GM19467 (cell line): ENCODE measurements at regions not wholly inside any gene's neighbourhood (a gene's known extent, or its start where the extent isn't known, plus 50 kb on each side); places are given as distances from the start of the nearest gene placed in this dataset.

Experiments
- ATAC-seq: cut with Tn5 transposase; IDR thresholded peaks from one replicate; pipeline ENCODE4 v1.9.1; 2021; ENCODE audit warnings: mild to moderate bottlenecking, moderate library complexity; ENCODE audit not compliant: unreplicated experiment

DNA sequence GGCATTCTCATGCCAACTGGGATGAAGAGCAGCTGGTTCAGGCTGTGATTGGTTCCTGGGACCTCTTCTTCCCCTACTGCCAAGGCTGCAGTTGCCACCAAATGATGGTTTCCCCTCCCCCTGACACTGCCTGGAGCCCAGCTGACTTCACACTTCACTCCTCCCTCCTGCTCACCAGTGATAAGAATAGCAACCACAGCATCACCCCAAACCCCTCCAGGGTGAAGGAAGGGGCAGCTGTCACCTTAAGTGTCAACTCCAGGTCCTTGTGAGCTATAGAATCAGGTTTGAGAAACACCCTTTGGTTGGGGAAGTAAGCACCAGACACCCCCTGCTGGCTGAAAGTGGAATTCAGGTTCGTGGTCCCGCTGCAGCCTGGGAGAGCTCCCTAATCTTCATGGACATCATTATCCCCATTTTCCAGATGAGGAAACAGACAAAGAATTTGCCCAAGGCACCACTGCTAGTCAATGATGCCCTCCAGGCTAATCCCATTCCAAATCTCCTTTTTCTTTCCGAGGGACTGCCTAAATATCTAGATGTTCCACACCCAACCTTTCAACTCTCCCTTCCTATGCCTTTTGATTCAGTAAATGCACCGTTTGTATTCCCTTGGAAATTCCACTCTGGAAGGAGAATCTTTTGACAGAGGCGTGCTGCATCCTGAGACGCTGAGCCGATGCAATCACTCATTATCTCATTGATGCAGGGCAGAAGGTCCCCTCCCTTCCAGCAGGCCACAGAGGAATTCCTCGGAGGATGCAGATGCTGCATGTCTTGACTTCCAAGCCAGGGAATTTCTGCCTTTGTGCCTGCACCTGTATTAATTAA, 50.6 kb upstream of the UQCRFS1 start:
- ATAC-seq: no peak

DNA sequence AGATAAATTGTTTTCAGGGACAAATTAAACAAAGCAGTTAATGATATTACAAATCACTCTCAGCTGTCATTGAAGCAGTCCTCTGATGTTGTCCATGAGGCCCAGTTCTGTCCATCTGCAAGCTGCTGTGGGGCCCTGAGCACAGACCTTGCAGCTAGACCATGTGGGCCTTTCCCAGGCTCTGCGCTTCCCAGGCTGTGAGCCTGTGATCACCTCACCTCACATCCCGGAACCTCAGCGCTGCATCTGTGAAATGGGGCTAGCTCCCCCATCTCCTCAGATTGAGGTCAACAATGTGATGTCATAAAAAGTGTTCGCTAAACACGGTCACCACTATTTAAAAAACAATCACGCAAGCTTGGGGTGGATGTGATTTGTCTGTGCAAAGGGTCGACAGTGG, 51.9 kb upstream of the UQCRFS1 start:
- ATAC-seq: no peak

DNA sequence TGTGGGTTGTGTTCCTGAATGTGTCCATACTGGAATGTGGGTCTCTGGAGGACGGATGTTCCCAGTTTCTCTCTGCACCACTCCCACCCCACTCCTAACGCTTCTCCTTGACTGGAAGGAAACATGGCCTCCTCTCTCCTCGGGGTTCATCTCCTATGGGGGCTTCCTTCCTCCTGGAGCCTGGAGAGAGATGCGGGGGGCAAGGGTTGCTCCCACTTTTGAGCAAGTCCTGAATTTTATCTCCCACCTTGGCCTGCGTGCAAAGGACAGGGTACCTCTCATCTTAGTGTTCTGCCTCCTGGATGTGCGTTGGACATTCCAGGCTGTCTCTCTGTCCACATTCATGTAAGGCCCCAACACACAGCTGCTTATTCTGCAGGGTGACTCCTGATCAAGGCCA, 52.5 kb upstream of the UQCRFS1 start:
- no peak for ATAC-seq

DNA sequence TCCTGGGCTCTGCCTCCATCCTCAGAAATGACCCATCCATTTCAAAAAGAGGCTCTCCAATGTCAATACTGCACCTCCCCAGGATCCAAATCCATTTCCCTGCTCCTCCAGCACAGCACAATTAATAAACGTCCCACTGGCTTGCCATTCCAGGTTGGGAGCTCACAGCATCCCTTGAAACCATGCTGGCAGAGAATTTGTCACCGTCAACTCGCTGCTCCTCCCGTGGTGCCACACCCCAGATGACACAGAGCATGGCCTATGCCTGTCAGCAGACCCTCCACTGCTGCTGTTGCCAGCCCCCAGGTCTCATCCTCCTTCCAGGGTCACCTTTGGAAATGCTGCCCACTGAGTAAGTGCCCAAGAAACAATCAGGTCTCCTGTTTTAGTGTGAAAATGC, 53.0 kb upstream of the UQCRFS1 start:
- no peak for ATAC-seq

DNA sequence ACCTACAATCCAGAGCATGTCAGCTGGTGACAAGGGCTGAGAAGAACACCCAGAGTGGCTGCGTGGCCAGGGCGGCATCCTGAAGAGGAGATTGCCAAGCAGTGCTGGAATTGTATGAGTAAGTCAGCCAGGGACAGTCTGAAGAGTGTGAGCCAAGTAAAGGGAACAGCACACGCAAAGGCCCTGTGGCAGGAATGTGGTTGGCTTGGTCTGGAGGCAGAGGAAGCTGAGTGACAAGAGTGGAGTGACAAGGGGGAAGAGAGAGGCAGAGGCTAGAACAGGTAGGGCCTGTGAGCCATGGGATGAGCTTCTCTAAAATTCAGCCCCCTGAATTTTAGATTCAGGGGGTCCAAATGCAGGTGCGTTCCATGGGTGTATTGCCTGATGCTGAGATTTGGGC, 53.7 kb upstream of the UQCRFS1 start:
- ATAC-seq: no peak

DNA sequence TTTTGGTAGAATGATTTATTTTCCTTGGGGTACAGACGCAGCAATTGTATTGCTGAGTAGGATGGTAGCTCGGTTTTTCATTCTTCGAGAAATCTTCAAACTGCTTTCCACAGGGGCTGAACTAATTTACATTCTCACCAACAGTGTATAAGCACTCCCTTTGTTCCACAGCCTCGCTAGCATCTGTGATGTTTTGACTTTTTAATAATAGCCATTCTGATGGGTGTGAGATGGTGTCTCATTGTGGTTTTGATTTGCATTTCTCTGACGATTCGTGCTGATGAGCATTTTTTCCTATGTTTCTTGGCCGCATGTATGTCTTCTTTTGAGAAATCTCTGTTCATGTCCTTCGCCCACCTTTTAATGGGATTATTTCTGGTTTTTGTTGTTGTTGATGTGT, 54.8 kb upstream of the UQCRFS1 start:
- no peak for ATAC-seq

DNA sequence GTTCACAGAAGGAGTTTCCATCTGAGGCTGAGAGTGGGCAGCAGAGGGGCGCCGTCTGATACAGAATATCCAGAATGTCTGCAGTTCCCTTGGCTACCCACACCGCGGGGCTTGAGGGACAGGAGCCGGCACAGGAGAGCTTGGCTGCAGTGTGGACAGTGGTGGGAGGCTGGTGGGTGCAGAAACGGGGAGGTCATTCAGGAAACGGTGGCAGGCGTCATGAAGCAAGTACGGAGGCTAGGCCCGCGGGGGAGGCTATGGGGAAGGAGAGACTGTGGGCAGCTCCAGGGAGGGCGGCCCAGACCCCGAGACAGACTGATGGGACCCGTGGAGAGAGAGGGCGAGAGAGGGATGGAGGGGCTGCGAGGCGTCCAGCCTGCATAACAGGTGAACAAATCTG, 55.2 kb upstream of the UQCRFS1 start:
- no peak for ATAC-seq

DNA sequence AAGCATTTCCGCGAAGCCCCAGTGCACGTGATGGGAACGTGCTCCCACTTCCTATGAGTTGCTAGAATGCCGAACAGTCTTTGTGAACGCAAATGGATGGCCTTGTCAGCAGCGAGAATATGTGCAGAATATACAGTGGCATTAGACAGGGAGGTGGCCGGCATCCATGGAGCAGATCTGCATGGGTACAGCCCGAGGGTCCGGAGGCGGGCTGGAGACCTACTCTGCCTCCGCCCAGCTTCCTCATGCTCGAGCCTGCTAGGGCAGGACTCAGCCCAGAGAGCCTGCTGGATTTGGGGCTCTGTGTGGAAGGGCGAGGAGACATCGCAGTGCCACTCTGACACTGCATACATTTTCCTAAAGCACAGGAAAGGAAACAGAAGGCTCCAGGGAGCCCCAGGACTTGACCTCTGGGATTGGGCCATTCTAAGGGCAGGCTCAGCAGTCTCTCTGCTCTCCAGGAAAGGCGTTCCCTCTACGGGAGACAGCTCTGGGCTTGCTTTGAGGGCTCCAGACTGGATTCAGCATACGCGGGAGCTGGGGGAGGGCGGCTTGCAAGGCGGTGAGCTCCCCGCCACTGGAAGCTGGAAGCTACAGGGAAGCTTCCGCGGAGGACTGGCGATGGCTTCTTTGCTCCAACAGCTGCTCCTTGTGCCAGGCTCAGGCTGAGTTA, 55.9 kb upstream of the UQCRFS1 start:
- ATAC-seq: no peak

DNA sequence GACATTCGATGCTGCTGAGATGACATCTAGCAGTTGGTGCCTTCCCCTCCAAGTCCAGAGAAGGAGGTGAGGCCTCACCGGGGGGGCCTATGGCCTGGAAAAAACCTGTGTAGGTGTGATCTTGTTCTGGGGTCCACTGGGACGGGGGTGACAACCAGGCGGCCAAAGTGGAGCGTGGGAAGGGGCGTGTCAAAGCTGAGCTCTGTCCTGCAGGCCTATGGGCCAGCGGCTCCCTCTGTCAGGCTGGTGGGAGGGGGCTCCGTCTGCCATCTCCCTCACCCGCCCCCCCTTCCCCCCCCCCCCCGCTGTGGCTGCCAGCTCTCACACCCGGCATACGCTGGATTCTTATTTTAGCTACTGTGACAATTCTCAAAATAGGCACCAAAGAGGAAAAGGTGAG, 56.7 kb upstream of the UQCRFS1 start:
- no peak for ATAC-seq

DNA sequence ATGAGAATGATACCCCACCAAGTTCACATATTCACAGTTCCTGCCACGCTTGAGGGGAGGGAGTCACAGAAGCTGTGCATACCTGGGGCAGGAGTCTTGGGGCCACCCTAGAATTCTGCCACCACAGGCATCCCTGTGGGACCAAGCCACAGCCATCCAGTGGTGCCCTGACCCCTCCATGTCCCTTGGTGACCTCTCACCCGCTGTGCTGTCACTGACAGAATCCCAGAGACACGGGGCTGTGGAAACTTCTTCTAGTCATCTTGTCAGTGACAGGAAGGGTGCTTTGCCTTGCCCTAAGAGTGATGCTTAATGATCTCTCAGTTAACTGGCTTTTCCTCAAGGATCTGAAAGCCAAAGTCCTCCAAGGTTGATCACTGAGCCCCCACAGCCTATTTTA, 58.4 kb upstream of the UQCRFS1 start:
- ATAC-seq: no peak

DNA sequence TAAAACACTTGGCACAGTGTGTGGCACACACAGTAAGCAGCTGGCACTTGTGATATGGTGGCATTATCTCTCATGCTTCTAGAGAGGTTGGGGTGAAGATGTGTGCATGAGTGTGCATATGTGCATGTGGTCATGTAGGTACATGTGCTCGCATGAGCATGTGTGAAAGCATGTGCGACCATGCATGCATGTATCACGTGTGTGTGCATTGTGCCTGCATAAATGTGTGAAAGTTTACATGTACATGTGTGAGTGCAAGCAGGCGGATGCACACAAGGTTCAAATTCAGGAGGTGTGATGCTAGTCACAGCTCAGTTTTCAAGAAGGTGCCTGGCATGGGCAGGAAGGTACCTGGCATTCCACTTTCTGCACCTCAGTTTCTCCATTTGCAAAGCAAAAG, 59.0 kb upstream of the UQCRFS1 start:
- ATAC-seq: no peak

DNA sequence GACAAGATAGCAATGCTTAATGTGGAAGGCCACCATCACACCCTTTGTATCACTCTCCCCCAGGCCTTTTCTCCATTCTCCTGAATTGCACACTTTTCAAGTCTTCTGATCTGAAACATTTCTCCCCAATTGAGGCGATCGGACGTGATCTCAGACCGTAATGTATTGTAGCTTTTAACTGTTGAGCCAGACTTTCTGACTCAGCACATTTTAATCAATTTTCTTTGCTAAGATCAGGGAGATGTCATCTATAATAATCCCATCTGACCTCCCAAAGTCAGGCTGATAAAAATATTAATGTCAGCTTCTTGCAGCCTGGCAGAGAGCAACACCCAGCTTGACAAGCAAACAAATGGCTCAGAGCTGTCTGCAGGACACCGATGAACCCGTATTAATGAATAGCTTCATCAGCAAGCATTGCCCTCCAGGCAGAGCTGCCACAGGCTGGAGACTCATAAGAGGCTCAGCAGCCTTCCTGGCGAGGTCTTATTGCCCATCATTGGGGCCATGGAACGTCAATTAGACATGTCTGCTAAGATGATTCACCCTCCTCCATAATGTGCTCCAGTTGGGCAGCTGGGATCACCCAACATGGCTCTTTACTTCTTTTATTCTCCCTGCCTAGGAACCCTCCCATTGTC, 60.2 kb upstream of the UQCRFS1 start:
- ATAC-seq: no peak

DNA sequence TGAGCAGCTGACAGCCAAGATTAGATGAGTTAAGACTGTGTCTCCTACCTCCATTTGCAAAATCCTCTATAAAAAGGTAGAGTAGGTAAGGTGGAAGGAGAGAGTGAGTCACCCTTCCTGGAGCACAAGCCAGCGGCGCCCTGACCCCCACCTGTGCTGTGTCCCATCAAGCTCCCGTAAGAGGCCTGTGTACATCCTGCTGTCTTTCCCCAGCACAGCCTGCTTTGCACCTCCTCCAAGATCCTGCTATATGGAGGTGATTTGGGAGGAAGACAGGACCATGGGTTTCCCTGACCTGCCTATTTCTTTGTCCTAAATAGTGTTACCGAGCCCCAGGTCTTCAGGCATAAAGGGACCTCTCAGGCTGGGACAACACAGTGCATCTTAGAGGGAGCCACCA, 62.3 kb upstream of the UQCRFS1 start:
- no peak for ATAC-seq

DNA sequence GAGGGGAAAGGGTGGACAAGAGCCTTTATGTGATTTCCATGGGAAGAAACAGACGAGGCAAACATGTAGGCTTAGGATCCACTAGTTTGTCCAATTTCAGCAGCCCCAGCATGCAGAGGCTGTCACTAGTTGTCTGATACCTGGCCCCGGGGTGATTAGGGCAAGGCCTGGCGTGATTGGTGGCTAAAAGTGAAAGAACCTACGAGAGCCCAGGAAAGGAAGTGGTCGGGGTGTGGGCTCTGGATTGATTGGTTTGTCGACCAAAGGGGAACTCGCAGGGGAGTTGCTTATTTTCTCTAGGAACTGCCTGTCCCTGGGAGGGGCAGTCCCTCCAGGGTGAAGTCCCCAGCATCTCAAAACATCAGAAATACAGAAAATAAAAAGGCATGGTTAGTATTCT, 64.2 kb upstream of the UQCRFS1 start:
- peak; percentile 73 for ATAC-seq

DNA sequence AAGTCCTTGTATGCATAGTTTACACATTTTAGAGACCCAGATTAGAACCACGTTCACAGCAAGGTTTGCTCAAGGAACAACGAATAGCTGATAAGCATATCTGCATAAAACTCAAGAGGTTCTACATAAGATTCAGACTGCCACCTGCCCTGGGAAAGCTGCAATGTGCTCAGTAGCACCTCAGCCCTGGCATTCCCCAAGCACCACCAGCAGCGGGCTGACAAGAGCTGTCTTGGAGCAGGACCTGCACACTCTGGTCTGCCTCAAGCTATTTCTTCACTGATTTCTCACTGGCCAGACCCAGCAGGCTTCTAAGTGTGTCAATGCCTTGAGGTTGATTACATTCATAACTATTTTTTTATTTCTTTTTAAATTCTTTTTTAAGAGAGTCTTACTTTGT, 65.8 kb upstream of the UQCRFS1 start:
- ATAC-seq: no peak

DNA sequence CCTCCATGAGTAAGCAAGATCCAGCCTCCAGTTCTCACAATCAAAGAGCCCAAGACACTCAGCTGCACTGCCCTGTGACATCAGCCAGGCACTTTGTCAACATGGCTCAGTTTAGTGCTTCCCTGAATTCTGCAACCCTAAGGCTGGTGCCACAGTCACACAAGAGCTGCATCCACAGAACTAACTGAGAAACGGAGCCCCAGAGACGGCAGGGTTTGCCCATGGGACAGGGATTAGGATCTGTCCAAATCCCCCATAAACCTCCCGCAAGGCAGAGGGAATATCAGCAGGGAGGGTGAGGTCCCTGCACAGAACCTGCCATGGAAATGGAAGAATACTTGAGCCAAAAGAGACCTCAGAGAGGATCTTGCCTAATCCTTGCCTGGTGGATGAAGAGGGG, 70.4 kb upstream of the UQCRFS1 start:
- no peak for ATAC-seq

DNA sequence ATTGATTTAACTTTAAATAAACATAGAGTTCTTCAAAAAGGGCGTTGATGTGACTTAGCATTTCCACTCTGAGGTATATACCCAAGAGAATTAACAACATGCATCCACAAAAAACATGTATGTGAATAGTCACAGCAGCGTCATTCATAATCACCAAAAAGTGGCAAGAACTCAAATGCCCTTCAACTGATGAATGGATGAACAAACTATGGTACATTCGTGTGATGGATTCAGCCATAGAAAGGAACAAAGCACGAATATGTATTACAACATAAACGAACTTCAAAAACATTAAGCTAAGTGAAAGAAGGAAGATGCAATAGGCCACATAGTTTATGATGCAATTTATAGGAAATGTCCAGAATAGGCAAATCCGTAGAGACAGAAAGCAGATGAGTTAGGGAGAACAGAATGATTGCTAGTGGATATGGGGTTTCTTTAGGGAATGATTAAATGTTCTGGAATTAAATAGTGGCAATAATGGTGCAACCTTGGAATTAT, 72.3 kb upstream of the UQCRFS1 start:
- no peak for ATAC-seq

DNA sequence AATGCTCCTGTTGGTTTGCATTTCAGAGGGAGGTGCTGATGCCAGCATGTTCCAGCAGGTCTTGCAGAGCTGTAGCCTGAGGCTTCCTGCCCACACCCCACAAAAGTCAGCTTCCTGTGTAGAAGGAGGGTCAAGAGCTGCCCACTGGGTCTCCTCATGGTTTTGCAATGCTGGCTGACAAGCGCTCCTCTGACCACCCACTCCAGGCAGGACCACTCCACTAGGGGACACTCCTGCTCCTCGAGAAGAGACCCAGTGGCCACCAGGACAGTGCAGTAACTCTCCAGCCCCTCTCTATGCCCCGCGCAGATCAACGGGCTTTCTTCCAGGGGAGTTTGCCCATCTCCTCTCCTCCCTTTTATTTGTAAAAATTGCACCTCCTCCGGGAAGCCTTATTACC, 72.9 kb upstream of the UQCRFS1 start:
- no peak for ATAC-seq

DNA sequence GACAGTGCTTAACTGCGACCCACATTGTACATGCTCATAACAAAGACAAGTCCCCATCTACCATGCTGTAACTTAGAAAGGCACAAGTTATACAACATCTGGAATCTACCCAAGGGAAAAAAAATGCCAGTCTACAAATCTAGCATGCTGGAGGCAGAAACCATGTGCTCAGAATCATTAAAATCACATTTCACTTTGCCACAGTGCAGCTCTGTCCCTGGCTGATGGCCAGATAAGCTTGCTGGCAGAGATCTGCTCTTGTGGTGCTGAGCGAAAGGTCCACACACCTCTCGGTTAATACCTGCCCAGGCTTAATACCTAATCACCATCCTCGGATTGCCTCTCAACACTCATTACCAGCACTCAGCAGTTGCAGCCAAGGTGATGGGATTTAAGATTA, 74.1 kb upstream of the UQCRFS1 start:
- no peak for ATAC-seq

DNA sequence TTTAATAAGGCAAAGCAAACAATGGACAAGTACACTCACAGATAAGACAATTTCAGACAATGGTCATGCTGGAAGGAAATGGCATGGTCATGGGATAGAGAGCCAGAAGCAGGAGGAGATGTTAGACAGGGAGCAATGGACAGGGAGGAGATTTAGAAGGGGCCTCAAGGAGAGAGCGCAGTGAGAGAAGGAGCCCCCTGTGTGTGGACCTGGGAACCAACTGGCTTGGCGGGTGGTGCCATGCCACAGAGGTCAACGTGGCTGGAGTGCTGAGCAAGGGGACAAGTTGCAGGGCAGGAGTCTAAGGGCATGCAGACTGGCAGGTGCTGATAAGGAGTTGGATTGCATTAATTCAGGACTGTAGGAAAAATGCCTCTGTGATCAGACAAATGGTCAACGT, 75.3 kb upstream of the UQCRFS1 start:
- ATAC-seq: no peak

DNA sequence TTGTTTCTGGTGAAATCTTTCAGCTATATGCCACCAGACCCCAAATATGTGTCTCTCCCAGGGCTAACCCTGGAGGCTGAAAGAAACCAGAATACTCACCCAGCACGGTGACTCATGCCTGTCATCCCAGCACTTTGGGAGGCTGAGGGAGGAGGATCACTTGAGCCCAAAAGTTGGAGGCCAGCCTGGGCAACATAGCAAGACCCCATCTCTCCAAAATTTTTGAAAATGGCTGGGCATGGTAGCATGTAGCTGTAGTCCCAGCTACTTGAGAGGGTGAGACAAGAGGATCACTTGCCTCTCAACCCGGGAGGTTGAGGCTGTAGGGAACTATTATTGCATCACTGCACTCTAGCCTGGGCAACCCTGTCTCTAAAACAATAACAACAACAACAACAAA, 76.1 kb upstream of the UQCRFS1 start:
- no peak for ATAC-seq

DNA sequence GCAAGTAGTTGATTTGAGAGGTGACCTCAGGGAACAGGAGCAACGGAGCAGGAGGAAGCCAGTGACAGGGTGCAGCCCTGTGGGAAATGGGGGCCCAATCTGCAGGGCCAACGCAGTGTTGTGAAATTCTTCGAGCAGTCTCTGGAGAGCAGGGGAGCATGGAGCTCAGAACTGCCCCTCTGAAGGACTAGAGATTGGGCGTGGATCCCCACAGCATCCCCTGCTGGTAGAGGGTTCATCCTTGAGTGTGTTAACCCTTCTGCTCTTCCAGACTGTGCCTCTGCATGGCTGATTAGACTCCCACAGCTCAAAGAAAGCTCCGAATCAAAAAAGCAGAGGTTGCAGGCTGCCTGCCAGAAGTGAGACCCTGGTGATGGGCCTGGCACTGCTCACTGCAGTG, 77.9 kb upstream of the UQCRFS1 start:
- no peak for ATAC-seq
